Testis (tissue), 2 donors: ENCODE measurements at regions not wholly inside any gene's neighbourhood (a gene's known extent, or its start where the extent isn't known, plus 50 kb on each side); places are given as distances from the start of the nearest gene placed in this dataset.

Source experiments
- POLR2A ChIP-seq: fragments of 450-650 bp; IDR thresholded peaks from one replicate; pipeline ENCODE4 v1.6.1; 2017; ENCODE audit warnings: antibody characterized with exemption, mild to moderate bottlenecking, moderate library complexity
- TF ChIP-seq, protein P1 (sequence below), 3 experiments: fragments of 450-650 bp in 2 of 3; fragments of 200-600 bp in 1 of 3; sonication (generic) in 1 of 3; IDR thresholded peaks; one replicate each; pipeline ENCODE4 v1.5.1; 2016 to 2019; ENCODE audit warnings: antibody characterized with exemption in 3 of 3, mild to moderate bottlenecking in 2 of 3, moderate library complexity in 1 of 3

DNA sequence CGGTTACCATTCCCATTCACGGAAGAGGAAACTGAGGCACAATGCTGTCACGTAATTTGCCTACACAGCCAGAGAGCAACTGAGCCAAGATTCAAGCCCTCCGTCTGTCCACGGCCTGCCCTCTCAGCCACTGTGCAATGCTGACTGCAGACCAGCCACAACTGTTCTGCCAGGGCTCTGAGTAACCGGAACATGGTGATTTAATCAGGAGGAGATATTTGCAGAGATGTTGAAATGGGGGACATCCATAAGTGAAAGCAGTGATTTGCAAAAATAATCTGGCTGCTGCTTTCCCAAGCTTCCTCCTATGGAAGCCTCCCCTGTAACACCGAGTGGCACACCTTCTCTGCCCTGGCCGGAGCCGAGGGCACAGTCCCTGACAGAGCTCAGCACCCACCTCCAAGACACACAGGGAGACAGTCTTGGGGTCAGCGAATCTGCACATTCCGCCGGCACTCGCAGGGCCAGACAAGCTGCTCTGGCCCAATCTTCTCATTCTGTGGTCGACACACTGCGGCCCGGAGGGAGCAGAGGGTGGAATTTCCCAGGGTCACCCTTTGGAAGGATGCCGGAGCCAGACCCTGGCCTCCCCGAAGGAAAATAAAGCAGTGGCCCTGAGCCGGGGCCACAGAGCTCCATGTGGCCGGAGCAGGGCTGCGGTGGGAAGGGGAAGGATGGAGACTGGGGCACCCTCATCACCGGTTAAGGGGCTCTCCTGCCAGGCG lies 158.2 kb upstream of the DIO3 start:
- TF ChIP-seq, protein P1, sequence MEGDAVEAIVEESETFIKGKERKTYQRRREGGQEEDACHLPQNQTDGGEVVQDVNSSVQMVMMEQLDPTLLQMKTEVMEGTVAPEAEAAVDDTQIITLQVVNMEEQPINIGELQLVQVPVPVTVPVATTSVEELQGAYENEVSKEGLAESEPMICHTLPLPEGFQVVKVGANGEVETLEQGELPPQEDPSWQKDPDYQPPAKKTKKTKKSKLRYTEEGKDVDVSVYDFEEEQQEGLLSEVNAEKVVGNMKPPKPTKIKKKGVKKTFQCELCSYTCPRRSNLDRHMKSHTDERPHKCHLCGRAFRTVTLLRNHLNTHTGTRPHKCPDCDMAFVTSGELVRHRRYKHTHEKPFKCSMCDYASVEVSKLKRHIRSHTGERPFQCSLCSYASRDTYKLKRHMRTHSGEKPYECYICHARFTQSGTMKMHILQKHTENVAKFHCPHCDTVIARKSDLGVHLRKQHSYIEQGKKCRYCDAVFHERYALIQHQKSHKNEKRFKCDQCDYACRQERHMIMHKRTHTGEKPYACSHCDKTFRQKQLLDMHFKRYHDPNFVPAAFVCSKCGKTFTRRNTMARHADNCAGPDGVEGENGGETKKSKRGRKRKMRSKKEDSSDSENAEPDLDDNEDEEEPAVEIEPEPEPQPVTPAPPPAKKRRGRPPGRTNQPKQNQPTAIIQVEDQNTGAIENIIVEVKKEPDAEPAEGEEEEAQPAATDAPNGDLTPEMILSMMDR (IDR thresholded peaks at IDR 0.05), result no peak
- TF ChIP-seq POLR2A, result no peak
